RPMI7951 (cell line): ENCODE measurements at regions not wholly inside any gene's neighbourhood (a gene's known extent, or its start where the extent isn't known, plus 50 kb on each side); places are given as distances from the start of the nearest gene placed in this dataset.
A peak's percentile ranks its signal among the peaks of the same experiment; 100 is the strongest.

ENCODE experiments used
- DNase-seq: peaks from one replicate; pipeline ENCODE4 v3.0.0-alpha.2; 2012; ENCODE audit warnings: low read depth

- peak; percentile 99 for DNase-seq
Observed at GRCh38 chrX:39907964-39908661, 189.6 kb downstream of the BCOR start.

- DNase-seq: no peak
Observed at GRCh38 chrX:39909996-39910395, 187.8 kb downstream of the BCOR start.

- DNase-seq: no peak
Observed at GRCh38 chrX:39910651-39911050, 187.1 kb downstream of the BCOR start.

- DNase-seq: no peak
Observed at GRCh38 chrX:39911278-39911897, 186.4 kb downstream of the BCOR start.

- DNase-seq: no peak
Observed at GRCh38 chrX:39912126-39912525, 185.6 kb downstream of the BCOR start.

GRCh38 chrX:39915081-39915480 is 182.7 kb downstream of the BCOR start:
- no peak for DNase-seq

GRCh38 chrX:39915596-39915995 is 182.2 kb downstream of the BCOR start:
- DNase-seq: no peak

GRCh38 chrX:39921838-39922237 is 175.9 kb downstream of the BCOR start:
- DNase-seq: no peak

- DNase-seq: no peak
Observed at GRCh38 chrX:39922488-39922887, 175.3 kb downstream of the BCOR start.

GRCh38 chrX:39922926-39923325 is 174.8 kb downstream of the BCOR start:
- DNase-seq: no peak

GRCh38 chrX:39927380-39927779 is 170.4 kb downstream of the BCOR start:
- no peak for DNase-seq

GRCh38 chrX:39928704-39929378 is 168.9 kb downstream of the BCOR start:
- no peak for DNase-seq

GRCh38 chrX:39929379-39930025 is 168.3 kb downstream of the BCOR start:
- DNase-seq: no peak

GRCh38 chrX:39930786-39931528 is 166.8 kb downstream of the BCOR start:
- no peak for DNase-seq

GRCh38 chrX:39931529-39932282 is 166.1 kb downstream of the BCOR start:
- DNase-seq: no peak

GRCh38 chrX:39935411-39936064 is 162.2 kb downstream of the BCOR start:
- no peak for DNase-seq

- DNase-seq: no peak
Observed at GRCh38 chrX:39936886-39937770, 160.6 kb downstream of the BCOR start.

- no peak for DNase-seq
Observed at GRCh38 chrX:39938466-39938865, 159.3 kb downstream of the BCOR start.

- no peak for DNase-seq
Observed at GRCh38 chrX:39939678-39940077, 158.1 kb downstream of the BCOR start.
